Trophoblast cell (in vitro differentiated cells and primary cell): ENCODE measurements at regions not wholly inside any gene's neighbourhood (a gene's known extent, or its start where the extent isn't known, plus 50 kb on each side); places are given as distances from the start of the nearest gene placed in this dataset.

Source experiments
- DNase-seq, 2 donors: peaks; one replicate each; pipeline ENCODE4 v3.0.0-alpha.2; 2016
- H2AFZ ChIP-seq: 2 replicates; pipeline ENCODE4 v1.6.1; 2013; ENCODE audit warnings: low read length, moderate library complexity, mild to moderate bottlenecking; ENCODE audit not compliant: insufficient read depth, poor library complexity
- H2AK5ac ChIP-seq: 2 replicates; pipeline ENCODE4 v1.6.1; 2013; ENCODE audit warnings: mild to moderate bottlenecking, low read length
- H2BK120ac ChIP-seq: 2 replicates; pipeline ENCODE4 v1.6.1; 2013; ENCODE audit warnings: low read length, mild to moderate bottlenecking, moderate library complexity; ENCODE audit not compliant: insufficient read depth, poor library complexity
- H2BK12ac ChIP-seq: 2 replicates; pipeline ENCODE4 v1.6.1; 2013; ENCODE audit warnings: mild to moderate bottlenecking, low read length, moderate library complexity
- H2BK5ac ChIP-seq: 2 replicates; pipeline ENCODE4 v1.6.1; 2013; ENCODE audit warnings: low read length, low read depth, moderate library complexity, mild to moderate bottlenecking; ENCODE audit not compliant: poor library complexity
- H3K14ac ChIP-seq: 2 replicates; pipeline ENCODE4 v1.6.1; 2013; ENCODE audit warnings: mild to moderate bottlenecking, low read length
- H3K18ac ChIP-seq: 2 replicates; pipeline ENCODE4 v1.6.1; 2013; ENCODE audit warnings: mild to moderate bottlenecking, low read length
- H3K23ac ChIP-seq: 2 replicates; pipeline ENCODE4 v1.6.1; 2013; ENCODE audit warnings: low read length
- H3K27ac ChIP-seq: 2 replicates; pipeline ENCODE4 v1.5.1; 2013; ENCODE audit warnings: low read depth, mild to moderate bottlenecking, inconsistent platforms, low read length, moderate library complexity
- H3K27me3 ChIP-seq: 2 replicates; pipeline ENCODE4 v1.6.1; 2013; ENCODE audit warnings: inconsistent platforms, mild to moderate bottlenecking, low read length, moderate library complexity; ENCODE audit not compliant: insufficient read depth
- H3K36me3 ChIP-seq, 2 experiments: 1 replicate in 1 of 2; 2 replicates in 1 of 2; pipeline ENCODE4 v1.6.1; 2013; ENCODE audit warnings: low read length in 2 of 2, mild to moderate bottlenecking in 2 of 2, moderate library complexity in 1 of 2; ENCODE audit not compliant: insufficient read depth in 2 of 2, control insufficient read depth in 1 of 2
- H3K4ac ChIP-seq: 2 replicates; pipeline ENCODE4 v1.6.1; 2013; ENCODE audit warnings: low read depth, mild to moderate bottlenecking, low read length, moderate library complexity
- H3K4me1 ChIP-seq, 2 experiments: 1 replicate in 1 of 2; 2 replicates in 1 of 2; pipeline ENCODE4 v1.6.1; 2013; ENCODE audit warnings: low read length in 2 of 2, mild to moderate bottlenecking in 2 of 2, moderate library complexity in 1 of 2; ENCODE audit not compliant: insufficient read depth in 2 of 2, control insufficient read depth in 1 of 2
- H3K4me2 ChIP-seq: 2 replicates; pipeline ENCODE4 v1.6.1; 2013; ENCODE audit warnings: inconsistent platforms, mild to moderate bottlenecking, low read length, moderate library complexity
- H3K4me3 ChIP-seq: 2 replicates; pipeline ENCODE4 v1.5.1; 2013; ENCODE audit warnings: mild to moderate bottlenecking, low read depth, low read length, inconsistent platforms
- H3K79me1 ChIP-seq: one replicate; pipeline ENCODE4 v1.6.1; 2013; ENCODE audit warnings: low read length
- H3K79me2 ChIP-seq: 2 replicates; pipeline ENCODE4 v1.6.1; 2013; ENCODE audit warnings: low read length, mild to moderate bottlenecking; ENCODE audit not compliant: control insufficient read depth, insufficient read depth, poor library complexity
- H3K9ac ChIP-seq: 2 replicates; pipeline ENCODE4 v1.6.1; 2013; ENCODE audit warnings: mild to moderate bottlenecking, low read length
- H3K9me3 ChIP-seq: 2 replicates; pipeline ENCODE4 v1.6.1; 2013; ENCODE audit warnings: low read depth, mild to moderate bottlenecking, control low read depth, inconsistent platforms, low read length; ENCODE audit not compliant: insufficient read depth
- H4K12ac ChIP-seq: 2 replicates; pipeline ENCODE4 v1.6.1; 2013; ENCODE audit warnings: low read depth, mild to moderate bottlenecking, low read length, moderate library complexity
- H4K8ac ChIP-seq: 2 replicates; pipeline ENCODE4 v1.6.1; 2013; ENCODE audit warnings: low read depth, mild to moderate bottlenecking, low read length, moderate library complexity
- H4K91ac ChIP-seq: one replicate; pipeline ENCODE4 v1.6.1; 2013; ENCODE audit warnings: low read depth, mild to moderate bottlenecking, low read length, moderate library complexity
- WGBS: extraction: QIAGEN DNeasy Blood & Tissue Kit; methylation state at CpG from one replicate; pipeline ENCODE4 v1.1.7; 2013; ENCODE audit warnings: missing lambda C conversion rate; ENCODE audit not compliant: insufficient read length, insufficient coverage; ENCODE audit errors: extremely low coverage; 5-methylcytosine and 5-hydroxymethylcytosine counted together

DNA sequence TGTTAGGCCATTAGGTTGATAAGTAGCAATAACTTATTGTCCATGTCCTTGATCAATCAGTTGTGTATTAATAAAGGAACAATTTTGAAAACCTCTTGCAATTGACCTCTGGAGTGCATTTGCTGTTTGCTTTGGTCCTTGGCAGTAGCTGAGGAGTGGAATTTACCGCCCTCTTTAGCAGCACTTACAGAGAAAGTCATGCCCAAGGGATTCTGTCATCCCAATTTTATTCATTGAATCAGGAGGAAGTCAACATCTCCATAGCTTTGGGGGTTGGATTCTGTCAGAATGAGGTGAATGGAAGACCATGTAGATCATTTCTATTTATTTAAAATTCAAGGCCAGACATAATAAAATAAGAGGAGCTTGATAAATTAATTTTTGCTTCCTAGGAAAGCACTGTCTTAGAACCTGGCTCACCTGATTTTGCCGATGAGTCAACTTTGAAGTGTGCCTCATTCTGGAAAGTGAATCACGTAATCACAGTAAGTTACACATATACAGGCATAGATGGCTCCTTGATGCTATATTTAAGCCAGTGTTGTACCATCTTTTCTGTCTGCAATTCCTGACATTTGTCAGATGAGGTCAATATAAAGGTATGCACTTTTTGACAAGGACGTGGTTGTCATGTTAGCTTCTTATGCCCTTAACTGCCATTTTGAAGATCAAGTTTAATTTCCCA is 128.7 kb upstream of the MLIP start:
- Histone ChIP-seq H3K79me2 (no peaks in the 10 kb centered on the region), H3K4me1 (no peaks in the 10 kb centered on the region), H3K14ac (no peak overlapping the region), H3K79me1 (no peaks in the 10 kb centered on the region), H3K36me3 (no peaks in the 10 kb centered on the region), H4K12ac (no peak overlapping the region), H2AFZ (no peak overlapping the region), H3K4me3 (no peak overlapping the region), H3K4ac (no peak overlapping the region), H3K27me3 (no peaks in the 10 kb centered on the region), H2AK5ac (no peak overlapping the region), H4K91ac (no peak overlapping the region), H2BK120ac (no peak overlapping the region), H3K4me2 (no peak overlapping the region), H3K18ac (no peak overlapping the region), H3K27ac (no peak overlapping the region), H4K8ac (no peak overlapping the region), H3K23ac (no peak overlapping the region), H2BK12ac (no peak overlapping the region), H2BK5ac (no peak overlapping the region), H3K9me3 (no peaks in the 10 kb centered on the region), H3K9ac (no peak overlapping the region)
- WGBS, result no CpG with 5 or more reads among the region's 4 CpGs
- DNase-seq, result peak in 1 of 2 donors; percentile 65

DNA sequence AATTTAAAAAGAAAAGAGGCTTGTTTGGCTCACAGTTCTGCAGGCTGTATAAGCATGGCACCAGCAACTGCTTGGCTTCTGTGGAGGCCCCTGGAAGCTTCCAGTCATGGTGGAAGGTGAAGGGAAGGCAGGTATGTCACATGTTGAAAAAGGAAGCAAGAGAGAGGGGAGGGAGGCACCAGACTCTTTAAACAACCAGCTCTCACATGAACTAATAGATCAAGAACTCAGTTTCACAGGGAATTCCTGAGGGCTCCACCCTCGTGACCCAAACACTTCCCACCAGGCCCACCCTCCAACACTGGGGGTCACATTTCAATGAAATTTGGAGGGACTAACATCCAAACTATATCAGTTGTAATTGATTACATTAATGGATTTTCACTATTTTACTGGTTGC is 127.9 kb upstream of the MLIP start:
- DNase-seq, result no peak
- Histone ChIP-seq H3K4me2 (no peak overlapping the region), H4K8ac (no peak overlapping the region), H2AK5ac (no peak overlapping the region), H3K4me1 (no peaks in the 10 kb centered on the region), H3K18ac (no peak overlapping the region), H3K9me3 (no peaks in the 10 kb centered on the region), H3K14ac (no peak overlapping the region), H2BK120ac (no peak overlapping the region), H3K4me3 (no peak overlapping the region), H2BK12ac (no peak overlapping the region), H4K91ac (no peak overlapping the region), H4K12ac (no peak overlapping the region), H3K36me3 (no peaks in the 10 kb centered on the region), H3K9ac (no peak overlapping the region), H3K79me2 (no peaks in the 10 kb centered on the region), H2BK5ac (no peak overlapping the region), H3K4ac (no peak overlapping the region), H2AFZ (no peak overlapping the region), H3K27me3 (no peaks in the 10 kb centered on the region), H3K27ac (no peak overlapping the region), H3K23ac (no peak overlapping the region), H3K79me1 (no peaks in the 10 kb centered on the region)
- WGBS, result no CpG with 5 or more reads among the region's 1 CpG

DNA sequence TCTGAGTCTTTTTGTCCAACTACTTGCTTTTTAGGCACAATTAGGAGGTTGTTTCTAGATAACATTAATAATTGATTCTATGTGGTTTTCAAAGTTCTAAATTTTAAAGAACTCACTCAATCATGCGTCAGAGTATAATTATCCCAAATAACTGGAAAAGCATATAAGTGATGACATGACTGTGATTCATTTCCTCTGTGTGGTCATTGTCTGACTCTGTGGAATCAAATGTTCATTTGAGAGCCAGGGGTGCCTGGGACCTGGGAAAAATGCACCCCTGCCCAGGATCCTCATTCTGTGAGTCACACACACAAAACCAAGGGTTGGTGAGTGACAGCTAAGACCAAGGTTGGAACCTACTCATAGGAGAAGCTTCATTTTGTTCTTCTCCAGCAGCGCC is 127.1 kb upstream of the MLIP start:
- no CpG with 5 or more reads among the region's 2 CpGs for WGBS
- H3K4me1 ChIP-seq, result no peaks in the 10 kb centered on the region
- H2AFZ ChIP-seq, result no peak overlapping the region
- DNase-seq, result peak; percentile 28 to 50
- no peaks in the 10 kb centered on the region for H3K79me1 ChIP-seq
- no peak overlapping the region for H3K23ac ChIP-seq
- H2BK5ac ChIP-seq, result no peak overlapping the region
- no peak overlapping the region for H4K12ac ChIP-seq
- H3K27ac ChIP-seq, result no peak overlapping the region
- no peak overlapping the region for H3K14ac ChIP-seq
- no peak overlapping the region for H3K4ac ChIP-seq
- H3K9me3 ChIP-seq, result no peaks in the 10 kb centered on the region
- no peak overlapping the region for H2BK120ac ChIP-seq
- no peaks in the 10 kb centered on the region for H3K27me3 ChIP-seq
- H4K8ac ChIP-seq, result no peak overlapping the region
- no peak overlapping the region for H3K4me2 ChIP-seq
- no peak overlapping the region for H3K9ac ChIP-seq
- no peak overlapping the region for H2AK5ac ChIP-seq
- H3K4me3 ChIP-seq, result no peak overlapping the region
- no peaks in the 10 kb centered on the region for H3K36me3 ChIP-seq
- H3K79me2 ChIP-seq, result no peaks in the 10 kb centered on the region
- no peak overlapping the region for H2BK12ac ChIP-seq
- no peak overlapping the region for H4K91ac ChIP-seq
- no peak overlapping the region for H3K18ac ChIP-seq

DNA sequence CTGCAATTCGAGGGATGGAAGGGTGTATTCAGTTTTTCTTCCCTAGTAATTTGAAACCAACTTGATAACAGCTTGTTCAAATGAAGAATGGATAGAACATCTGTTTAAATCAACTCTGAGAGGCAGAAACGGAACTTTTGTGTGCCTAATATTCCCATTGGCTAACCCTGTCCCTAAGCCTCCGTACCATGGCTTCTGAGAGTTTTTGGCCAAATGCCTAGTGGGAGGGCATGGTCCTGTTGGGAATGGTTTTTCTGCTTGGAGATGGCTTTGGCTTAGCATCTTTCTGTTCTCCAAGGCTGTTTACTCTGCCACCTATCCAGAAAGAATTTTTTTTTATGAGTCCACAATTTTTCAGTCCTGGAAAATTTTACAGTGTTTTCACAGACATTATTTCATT is 126.7 kb upstream of the MLIP start:
- no peak overlapping the region for H3K23ac ChIP-seq
- H3K36me3 ChIP-seq, result no peaks in the 10 kb centered on the region
- no peak overlapping the region for H2BK5ac ChIP-seq
- H2AFZ ChIP-seq, result no peak overlapping the region
- H4K91ac ChIP-seq, result no peak overlapping the region
- no peak overlapping the region for H3K14ac ChIP-seq
- H3K9ac ChIP-seq, result no peak overlapping the region
- no peaks in the 10 kb centered on the region for H3K9me3 ChIP-seq
- WGBS, result no CpG with 5 or more reads among the region's 3 CpGs
- no peak overlapping the region for H3K27ac ChIP-seq
- DNase-seq, result no peak
- H2BK120ac ChIP-seq, result no peak overlapping the region
- no peak overlapping the region for H3K4me3 ChIP-seq
- H2AK5ac ChIP-seq, result no peak overlapping the region
- no peak overlapping the region for H3K4me2 ChIP-seq
- no peaks in the 10 kb centered on the region for H3K27me3 ChIP-seq
- H4K8ac ChIP-seq, result no peak overlapping the region
- H4K12ac ChIP-seq, result no peak overlapping the region
- H3K79me2 ChIP-seq, result no peaks in the 10 kb centered on the region
- H3K79me1 ChIP-seq, result no peaks in the 10 kb centered on the region
- H2BK12ac ChIP-seq, result no peak overlapping the region
- no peak overlapping the region for H3K18ac ChIP-seq
- H3K4ac ChIP-seq, result no peak overlapping the region
- H3K4me1 ChIP-seq, result no peaks in the 10 kb centered on the region
